ENCODE measurements at regions not wholly inside any gene's neighbourhood (a gene's known extent, or its start where the extent isn't known, plus 50 kb on each side); places are given as distances from the start of the nearest gene placed in this dataset.

GRCh38 chr10:108338146-108338545 lies 1173.6 kb upstream of the SORCS1 start:
- intact Hi-C loops (cut with micrococcal nuclease), result no loop called here
- no peak for DNase-seq (ENCODE audit: unreplicated experiment)

DNA sequence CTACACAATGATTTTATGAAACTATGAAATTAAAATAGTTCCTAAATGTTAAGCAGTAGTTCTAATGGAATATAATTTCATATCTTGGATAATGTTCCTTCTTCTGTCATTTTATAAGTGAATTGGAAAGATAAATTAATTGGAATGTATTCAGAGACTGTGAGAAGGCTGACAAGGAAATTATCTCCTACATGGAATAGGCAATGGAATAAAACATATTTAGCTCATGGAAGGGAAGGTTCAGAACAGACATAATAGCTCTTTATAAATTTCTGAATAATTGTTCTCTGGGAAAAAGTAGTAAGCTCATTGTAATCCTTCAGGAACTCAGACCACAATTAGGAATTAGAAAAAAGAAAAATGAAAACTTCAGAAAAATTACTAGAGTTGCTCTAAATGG lies 1172.3 kb upstream of the SORCS1 start:
- POLR2A ChIA-PET, result interaction anchor here (0.6 kb wide), 1 partner anchor 1608 kb away, joined by 3 read pairs; no protein-coding TSS in a partner anchor
- Mint-ChIP-seq H3K4me1 (ENCODE audit: insufficient read depth, unreplicated experiment) (no peaks in the 10 kb centered on the region), H3K9me3 (ENCODE audit: unreplicated experiment) (no peaks in the 10 kb centered on the region), H3K36me3 (ENCODE audit: insufficient read depth, unreplicated experiment) (no peaks in the 10 kb centered on the region), H3K27me3 (ENCODE audit: insufficient read depth, unreplicated experiment) (no peaks in the 10 kb centered on the region), H3K27ac (ENCODE audit: low read depth, unreplicated experiment) (no peak overlapping the region), H3K4me3 (ENCODE audit: unreplicated experiment) (no peak overlapping the region)
- TF ChIP-seq CTCF (IDR thresholded peaks at IDR 0.05; ENCODE audit: unreplicated experiment), result no peak
- DNase-seq (ENCODE audit: unreplicated experiment), result no peak
- intact Hi-C loops (cut with micrococcal nuclease), result no loop called here
- no TSS peak for BruUV-seq (replicated peaks)
- CTCF ChIA-PET, result no interaction called here

More at GRCh38 chr10:108338146-108338545, 1173.6 kb upstream of the SORCS1 start:
- H3K4me3 Mint-ChIP-seq (ENCODE audit: unreplicated experiment), result no peak overlapping the region
- H3K4me1 Mint-ChIP-seq (ENCODE audit: insufficient read depth, unreplicated experiment), result no peaks in the 10 kb centered on the region
- no peaks in the 10 kb centered on the region for H3K36me3 Mint-ChIP-seq (ENCODE audit: insufficient read depth, unreplicated experiment)
- ChIA-PET CTCF (no interaction called here), POLR2A (no interaction called here)
- TF ChIP-seq CTCF (IDR thresholded peaks at IDR 0.05; ENCODE audit: unreplicated experiment), result no peak
- no TSS peak for BruUV-seq (replicated peaks)
- no peak overlapping the region for H3K27ac Mint-ChIP-seq (ENCODE audit: low read depth, unreplicated experiment)
- H3K27me3 Mint-ChIP-seq (ENCODE audit: insufficient read depth, unreplicated experiment), result no peaks in the 10 kb centered on the region
- no peaks in the 10 kb centered on the region for H3K9me3 Mint-ChIP-seq (ENCODE audit: unreplicated experiment)

- Mint-ChIP-seq H3K36me3 (ENCODE audit: insufficient read depth, unreplicated experiment) (no peaks in the 10 kb centered on the region), H3K9me3 (ENCODE audit: unreplicated experiment) (no peaks in the 10 kb centered on the region), H3K27me3 (ENCODE audit: insufficient read depth, unreplicated experiment) (no peaks in the 10 kb centered on the region), H3K4me1 (ENCODE audit: insufficient read depth, unreplicated experiment) (no peaks in the 10 kb centered on the region), H3K27ac (ENCODE audit: low read depth, unreplicated experiment) (peak overlapping the region; percentile 3), H3K4me3 (ENCODE audit: unreplicated experiment) (no peak overlapping the region)
- no peak for TF ChIP-seq CTCF (IDR thresholded peaks at IDR 0.05; ENCODE audit: unreplicated experiment)
- POLR2A ChIA-PET, result no interaction called here
- CTCF ChIA-PET, result no interaction called here
- BruUV-seq (replicated peaks), result no TSS peak
- intact Hi-C loops (cut with micrococcal nuclease), result no loop called here
- DNase-seq (ENCODE audit: unreplicated experiment), result peak; percentile 6
Observed at GRCh38 chr10:108327706-108328105, 1163.2 kb upstream of the SORCS1 start.

GRCh38 chr10:108323274-108323798 lies 1158.8 kb upstream of the SORCS1 start:
- DNase-seq (ENCODE audit: unreplicated experiment), result no peak
- TF ChIP-seq CTCF (IDR thresholded peaks at IDR 0.05; ENCODE audit: unreplicated experiment), result no peak
- no peak overlapping the region for H3K4me3 Mint-ChIP-seq (ENCODE audit: unreplicated experiment)
- intact Hi-C loops (cut with micrococcal nuclease), result no loop called here
- CTCF ChIA-PET, result no interaction called here
- H3K4me1 Mint-ChIP-seq (ENCODE audit: insufficient read depth, unreplicated experiment), result no peaks in the 10 kb centered on the region
- H3K27me3 Mint-ChIP-seq (ENCODE audit: insufficient read depth, unreplicated experiment), result no peaks in the 10 kb centered on the region
- no TSS peak for BruUV-seq (replicated peaks)
- no peak overlapping the region for H3K27ac Mint-ChIP-seq (ENCODE audit: low read depth, unreplicated experiment)
- POLR2A ChIA-PET, result no interaction called here
- no peaks in the 10 kb centered on the region for H3K9me3 Mint-ChIP-seq (ENCODE audit: unreplicated experiment)
- no peaks in the 10 kb centered on the region for H3K36me3 Mint-ChIP-seq (ENCODE audit: insufficient read depth, unreplicated experiment)

Data from MCF 10A (cell line).